Natural killer cell (primary cell): ENCODE measurements at regions not wholly inside any gene's neighbourhood (a gene's known extent, or its start where the extent isn't known, plus 50 kb on each side); places are given as distances from the start of the nearest gene placed in this dataset.

Experiments used
- ATAC-seq, 3 donors: fragments of 150-1000 bp in 2 of 3; fragments of 200-7000 bp in 1 of 3; cut with Tn5 transposase; 1 replicate in 1 of 3; 2 replicates in 2 of 3; pipeline ENCODE4 v1.10.0; 2021; ENCODE audit warnings: mild to moderate bottlenecking in 2 of 3, moderate library complexity in 2 of 3
- DNase-seq, 2 donors: peaks; one replicate each; pipeline versions ENCODE4 v3.0.0 to v3.0.0-alpha.2; 2013 to 2021; ENCODE audit warnings: mixed read lengths in 1 of 2
- H3K27ac ChIP-seq: one replicate; pipeline ENCODE4 v1.5.1; 2013; ENCODE audit warnings: mild to moderate bottlenecking, low read length
- H3K27me3 ChIP-seq: one replicate; pipeline ENCODE4 v1.6.1; 2013; ENCODE audit warnings: low read length; ENCODE audit not compliant: control insufficient read depth, insufficient read depth
- H3K36me3 ChIP-seq: one replicate; pipeline ENCODE4 v1.6.1; 2013; ENCODE audit warnings: low read length; ENCODE audit not compliant: control insufficient read depth, insufficient read depth
- H3K4me1 ChIP-seq: one replicate; pipeline ENCODE4 v1.6.1; 2013; ENCODE audit warnings: low read length; ENCODE audit not compliant: control insufficient read depth, insufficient read depth
- H3K4me3 ChIP-seq: one replicate; pipeline ENCODE4 v1.5.1; 2013; ENCODE audit warnings: low read length
- H3K9me3 ChIP-seq: one replicate; pipeline ENCODE4 v1.6.1; 2013; ENCODE audit warnings: low read length; ENCODE audit not compliant: control insufficient read depth, insufficient read depth
- H3K27ac Mint-ChIP-seq, 2 donors: one replicate each; pipeline ENCODE4 v1.8.0; 2022; ENCODE audit warnings: mild to moderate bottlenecking in 2 of 2, mixed read lengths in 2 of 2, moderate library complexity in 1 of 2
- H3K27me3 Mint-ChIP-seq, 2 donors: one replicate each; pipeline ENCODE4 v1.8.0; 2022; ENCODE audit warnings: low read depth in 2 of 2, mixed read lengths in 2 of 2
- H3K36me3 Mint-ChIP-seq: one replicate; pipeline ENCODE4 v1.8.0; 2022; ENCODE audit warnings: mixed read lengths
- H3K4me1 Mint-ChIP-seq, 2 donors: one replicate each; pipeline ENCODE4 v1.8.0; 2022; ENCODE audit warnings: mixed read lengths in 2 of 2
- H3K4me3 Mint-ChIP-seq: one replicate; pipeline ENCODE4 v1.8.0; 2022; ENCODE audit warnings: mild to moderate bottlenecking, moderate library complexity, mixed read lengths
- H3K9me3 Mint-ChIP-seq, 2 donors: one replicate each; pipeline ENCODE4 v1.8.0; 2022; ENCODE audit warnings: mixed read lengths in 2 of 2
- CTCF ChIP-seq: fragments of 200-600 bp; IDR thresholded peaks from one replicate; pipeline ENCODE4 v1.8.0; 2022; ENCODE audit warnings: antibody characterized with exemption
- WGBS: methylation state at CpG from one replicate; pipeline ENCODE4 v1.1.7; 2013; ENCODE audit warnings: missing lambda C conversion rate; ENCODE audit not compliant: insufficient coverage; 5-methylcytosine and 5-hydroxymethylcytosine counted together
- intact Hi-C: fragments of 100-400 bp; cut with micrococcal nuclease; formaldehyde crosslinking; loops from one replicate; pipeline ENCODE4 v1.14.2; 2022

- ATAC-seq, result no peak
- H3K9me3 ChIP-seq, result no peaks in the 10 kb centered on the region
- Mint-ChIP-seq H3K27me3 (no peaks in the 10 kb centered on the region), H3K9me3 (peaks cover 0 to 6% of the 10 kb centered on the region in 2 donors), H3K36me3 (no peaks in the 10 kb centered on the region), H3K27ac (no peak overlapping the region), H3K4me3 (no peak overlapping the region), H3K4me1 (no peaks in the 10 kb centered on the region)
- DNase-seq, result no peak
- WGBS, result 63% methylated on average over 1 of the region's 2 CpGs
- no peaks in the 10 kb centered on the region for H3K27me3 ChIP-seq
- no peak for TF ChIP-seq CTCF
- H3K27ac ChIP-seq, result no peak overlapping the region
- intact Hi-C loops, result no loop called here
- no peak overlapping the region for H3K4me3 ChIP-seq
- no peaks in the 10 kb centered on the region for H3K4me1 ChIP-seq
- no peaks in the 10 kb centered on the region for H3K36me3 ChIP-seq
These were observed 2094.5 kb upstream of the TENM3 start for GRCh38 chr4:180148737-180149136.

GRCh38 chr4:180150818-180151217 lies 2092.4 kb upstream of the TENM3 start:
- no peak overlapping the region for H3K4me3 Mint-ChIP-seq
- H3K4me1 Mint-ChIP-seq, result no peaks in the 10 kb centered on the region
- Histone ChIP-seq H3K27me3 (no peaks in the 10 kb centered on the region), H3K4me1 (no peaks in the 10 kb centered on the region), H3K4me3 (no peak overlapping the region), H3K9me3 (no peaks in the 10 kb centered on the region), H3K27ac (no peak overlapping the region), H3K36me3 (no peaks in the 10 kb centered on the region)
- no CpG with 5 or more reads among the region's 3 CpGs for WGBS
- no peak for ATAC-seq
- no peak for TF ChIP-seq CTCF
- intact Hi-C loops, result no loop called here
- no peak for DNase-seq
- no peak overlapping the region for H3K27ac Mint-ChIP-seq
- no peaks in the 10 kb centered on the region for H3K27me3 Mint-ChIP-seq
- H3K36me3 Mint-ChIP-seq, result peaks cover 4% of the 10 kb centered on the region
- peaks cover 0 to 5% of the 10 kb centered on the region in 2 donors for H3K9me3 Mint-ChIP-seq

GRCh38 chr4:180152831-180153230 lies 2090.4 kb upstream of the TENM3 start:
- no peaks in the 10 kb centered on the region for H3K36me3 ChIP-seq
- H3K36me3 Mint-ChIP-seq, result peaks cover 4% of the 10 kb centered on the region
- intact Hi-C loops, result no loop called here
- no peak for ATAC-seq
- H3K9me3 ChIP-seq, result no peaks in the 10 kb centered on the region
- no peak overlapping the region for H3K4me3 Mint-ChIP-seq
- H3K27ac ChIP-seq, result no peak overlapping the region
- 75% methylated on average over 2 of the region's 3 CpGs for WGBS
- H3K27me3 ChIP-seq, result no peaks in the 10 kb centered on the region
- no peaks in the 10 kb centered on the region for H3K27me3 Mint-ChIP-seq
- no peak overlapping the region for H3K4me3 ChIP-seq
- no peak for DNase-seq
- no peak for TF ChIP-seq CTCF
- H3K9me3 Mint-ChIP-seq, result peaks cover 2 to 4% of the 10 kb centered on the region in 2 donors
- H3K27ac Mint-ChIP-seq, result no peak overlapping the region
- no peaks in the 10 kb centered on the region for H3K4me1 ChIP-seq
- no peaks in the 10 kb centered on the region for H3K4me1 Mint-ChIP-seq

- Histone ChIP-seq H3K4me3 (no peak overlapping the region), H3K27ac (no peak overlapping the region), H3K4me1 (no peaks in the 10 kb centered on the region), H3K36me3 (no peaks in the 10 kb centered on the region), H3K27me3 (no peaks in the 10 kb centered on the region), H3K9me3 (no peaks in the 10 kb centered on the region)
- WGBS, result 93% methylated on average over 2 of the region's 5 CpGs
- Mint-ChIP-seq H3K27ac (no peak overlapping the region), H3K27me3 (no peaks in the 10 kb centered on the region), H3K36me3 (peaks cover 4% of the 10 kb centered on the region), H3K9me3 (peaks cover 2 to 4% of the 10 kb centered on the region in 2 donors), H3K4me1 (no peaks in the 10 kb centered on the region), H3K4me3 (no peak overlapping the region)
- TF ChIP-seq CTCF, result no peak
- DNase-seq (no peak), ATAC-seq (no peak)
- intact Hi-C loops, result no loop called here
These were observed 2089.6 kb upstream of the TENM3 start for GRCh38 chr4:180153587-180153986.
